HepG2 (cell line): ENCODE measurements at regions not wholly inside any gene's neighbourhood (a gene's known extent, or its start where the extent isn't known, plus 50 kb on each side); places are given as distances from the start of the nearest gene placed in this dataset.

ENCODE experiments used
- ATAC-seq: fragments of 200-7000 bp; cut with Tn5 transposase; 3 replicates; pipeline ENCODE4 v1.9.1; 2020; ENCODE audit warnings: mild to moderate bottlenecking, moderate library complexity
- BruUV-seq: library from RNA; stranded (reverse); fragments of 400-500 nt; replicated peaks from 2 replicates; lab custom pipeline; 2021; lab: Mats Ljungman, UMichigan
- CTCF ChIA-PET: fragments of 300-600 bp; formaldehyde crosslinking; extraction: SDS; loops from one replicate; lab custom pipeline; 2021; ENCODE audit warnings: low total read pairs, inconsistent platforms, low intra/inter-chr PET ratio; lab: Yijun Ruan, JAX
- POLR2A ChIA-PET: fragments of 350-600 bp; sonication (Branson Sonifier 250); formaldehyde crosslinking; loops from one replicate; lab custom pipeline; 2020; ENCODE audit warnings: antibody characterized with exemption, inconsistent platforms; lab: Yijun Ruan, JAX
- DNase-seq: peaks from one replicate; pipeline ENCODE4 v3.0.0-alpha.2; 2015; ENCODE audit warnings: low spot score
- FAIRE-seq: peaks from 3 replicates; lab custom pipeline; 2011; peaks lifted over from hg19 to GRCh38; lab: Jason Lieb, UNC
- H2AFZ ChIP-seq: one replicate; pipeline ENCODE4 v1.6.1; 2011; ENCODE audit warnings: low read length, inconsistent platforms
- H3K27ac ChIP-seq: fragments of 300-600 bp; 3 replicates; pipeline ENCODE4 v1.8.0; 2011; ENCODE audit warnings: mixed run types, mild to moderate bottlenecking, mixed read lengths, low read length, inconsistent platforms; ENCODE audit not compliant: insufficient read depth; ENCODE audit errors: extremely low read length
- H3K27me3 ChIP-seq, 2 experiments: fragments of 200-600 bp in 1 of 2; 2 replicates in 1 of 2; 3 replicates in 1 of 2; pipeline versions ENCODE4 v1.6.0 to v1.8.0; 2011; ENCODE audit warnings: low read length in 2 of 2, mild to moderate bottlenecking in 2 of 2, moderate library complexity in 2 of 2, inconsistent platforms in 1 of 2; ENCODE audit not compliant: insufficient read depth in 2 of 2, control insufficient read depth in 1 of 2
- H3K36me3 ChIP-seq, 2 experiments: fragments of 200-600 bp in 1 of 2; replicated peaks in 1 of 2; 2 replicates in 1 of 2; 3 replicates in 1 of 2; pipeline versions ENCODE4 v1.5.1 to v1.8.0; 2011; ENCODE audit warnings: low read length in 2 of 2, inconsistent platforms in 1 of 2; ENCODE audit not compliant: insufficient read depth in 2 of 2, control insufficient read depth in 1 of 2
- H3K4me1 ChIP-seq: 2 replicates; pipeline ENCODE4 v1.5.1; 2012; ENCODE audit warnings: low read length, inconsistent platforms; ENCODE audit not compliant: insufficient read depth
- H3K4me2 ChIP-seq: 2 replicates; pipeline ENCODE4 v1.6.0; 2011; ENCODE audit warnings: low read depth, low read length, inconsistent platforms
- H3K4me3 ChIP-seq, 3 experiments: fragments of 200-600 bp in 1 of 3; sonication (generic), shearing (Covaris generic) in 1 of 3; replicated peaks in 1 of 3; 2 replicates each; pipeline ENCODE4 v1.5.1; 2011 to 2016; ENCODE audit warnings: low read length in 3 of 3, inconsistent platforms in 2 of 3, low read depth in 2 of 3, mild to moderate bottlenecking in 2 of 3, control low read depth in 1 of 3, mixed read lengths in 1 of 3; ENCODE audit not compliant: insufficient read depth in 1 of 3
- H3K79me2 ChIP-seq: one replicate; pipeline ENCODE4 v1.6.1; 2011; ENCODE audit warnings: low read length, inconsistent platforms; ENCODE audit not compliant: insufficient read depth
- H3K9ac ChIP-seq: 2 replicates; pipeline ENCODE4 v1.6.0; 2011; ENCODE audit warnings: mild to moderate bottlenecking, low read depth, low read length, inconsistent platforms; ENCODE audit not compliant: insufficient read depth
- H3K9me3 ChIP-seq: 2 replicates; pipeline ENCODE4 v1.5.1; 2012; ENCODE audit warnings: mild to moderate bottlenecking, low read length
- H4K20me1 ChIP-seq: 2 replicates; pipeline ENCODE4 v1.6.0; 2011; ENCODE audit warnings: inconsistent platforms, mild to moderate bottlenecking, low read length, moderate library complexity; ENCODE audit not compliant: insufficient read depth
- CENPT ChIP-seq: sonication (generic); formaldehyde crosslinking; IDR thresholded peaks from 2 replicates; pipeline ENCODE4 v1.8.0; 2022; ENCODE audit warnings: low read depth, mild to moderate bottlenecking, moderate library complexity, missing genetic modification reagents
- FOXO1 ChIP-seq: sonication (generic); formaldehyde crosslinking; IDR thresholded peaks from 2 replicates; pipeline ENCODE4 v1.4.0; 2020; ENCODE audit warnings: missing genetic modification reagents
- GTF2F1 ChIP-seq: fragments of 150-350 bp; IDR thresholded peaks from 2 replicates; pipeline ENCODE4 v1.6.1; 2014; ENCODE audit warnings: low read length
- MAZ ChIP-seq, 2 experiments: sonication (generic) in 1 of 2; formaldehyde crosslinking in 1 of 2; IDR thresholded peaks; 2 replicates each; pipeline versions ENCODE4 v1.5.0 to v1.6.1; 2012 to 2020; ENCODE audit warnings: low read depth in 2 of 2, mild to moderate bottlenecking in 2 of 2, borderline replicate concordance in 1 of 2, improper control_type of control experiment in 1 of 2, low read length in 1 of 2, missing genetic modification reagents in 1 of 2, moderate library complexity in 1 of 2
- MXI1 ChIP-seq: IDR thresholded peaks from 3 replicates; pipeline ENCODE4 v1.6.1; 2012; ENCODE audit warnings: low read depth, low read length, inconsistent platforms, borderline replicate concordance
- POGZ ChIP-seq: sonication (generic); formaldehyde crosslinking; IDR thresholded peaks from 2 replicates; pipeline ENCODE4 v1.4.0; 2020; ENCODE audit warnings: mild to moderate bottlenecking, missing genetic modification reagents
- SRY ChIP-seq: sonication (generic); formaldehyde crosslinking; IDR thresholded peaks from 2 replicates; pipeline ENCODE4 v1.8.0; 2022; ENCODE audit warnings: mild to moderate bottlenecking, missing genetic modification reagents
- ZBTB21 ChIP-seq: sonication (generic); formaldehyde crosslinking; IDR thresholded peaks from 2 replicates; pipeline ENCODE4 v1.4.0; 2020; ENCODE audit warnings: missing genetic modification reagents
- ZNF143 ChIP-seq: sonication (generic); formaldehyde crosslinking; IDR thresholded peaks from 2 replicates; pipeline ENCODE4 v1.4.0; 2020; ENCODE audit warnings: missing genetic modification reagents
- ZNF235 ChIP-seq: sonication (generic); formaldehyde crosslinking; IDR thresholded peaks from 2 replicates; pipeline ENCODE4 v1.8.1; 2023; ENCODE audit warnings: mild to moderate bottlenecking, missing genetic modification reagents, borderline replicate concordance
- ZNF34 ChIP-seq: sonication (generic); formaldehyde crosslinking; IDR thresholded peaks from 2 replicates; pipeline ENCODE4 v1.4.0; 2020; ENCODE audit warnings: mild to moderate bottlenecking, missing genetic modification reagents, borderline replicate concordance
- ZNF446 ChIP-seq: sonication (generic); formaldehyde crosslinking; IDR thresholded peaks from 2 replicates; pipeline ENCODE4 v1.5.0; 2020; ENCODE audit warnings: mild to moderate bottlenecking, missing genetic modification reagents
- ZNF496 ChIP-seq: sonication (generic); formaldehyde crosslinking; IDR thresholded peaks from 2 replicates; pipeline ENCODE4 v1.8.1; 2023; ENCODE audit warnings: mild to moderate bottlenecking, moderate library complexity, missing genetic modification reagents; ENCODE audit not compliant: insufficient replicate concordance
- ZNF883 ChIP-seq: sonication (generic); formaldehyde crosslinking; IDR thresholded peaks from 2 replicates; pipeline ENCODE4 v1.5.1; 2020; ENCODE audit warnings: mild to moderate bottlenecking, missing genetic modification reagents; ENCODE audit errors: not compliant biosample characterization
- ZSCAN12 ChIP-seq: sonication (generic); formaldehyde crosslinking; IDR thresholded peaks from 2 replicates; pipeline ENCODE4 v1.9.0; 2021; ENCODE audit warnings: mild to moderate bottlenecking, missing genetic modification reagents
- ZSCAN9 ChIP-seq: IDR thresholded peaks from 2 replicates; pipeline ENCODE4 v1.6.1; 2016; ENCODE audit warnings: borderline replicate concordance
- in situ Hi-C: cut with HindIII; loops from 2 replicates; pipeline ENCODE4 v1.10.0; 2017; ENCODE audit warnings: low pct_unique_long_range_greater_than_20kb; ENCODE audit not compliant: extremely low pct_ligation_motif_present
- intact Hi-C: fragments of 100-400 bp; cut with micrococcal nuclease; formaldehyde crosslinking; loops from one replicate; pipeline ENCODE4 v1.10.0; 2022; ENCODE audit not compliant: unreplicated experiment
- TF ChIP-seq, protein P1 (sequence below): fragments of 450-650 bp; IDR thresholded peaks from 2 replicates; pipeline ENCODE4 v1.6.1; 2016

DNA sequence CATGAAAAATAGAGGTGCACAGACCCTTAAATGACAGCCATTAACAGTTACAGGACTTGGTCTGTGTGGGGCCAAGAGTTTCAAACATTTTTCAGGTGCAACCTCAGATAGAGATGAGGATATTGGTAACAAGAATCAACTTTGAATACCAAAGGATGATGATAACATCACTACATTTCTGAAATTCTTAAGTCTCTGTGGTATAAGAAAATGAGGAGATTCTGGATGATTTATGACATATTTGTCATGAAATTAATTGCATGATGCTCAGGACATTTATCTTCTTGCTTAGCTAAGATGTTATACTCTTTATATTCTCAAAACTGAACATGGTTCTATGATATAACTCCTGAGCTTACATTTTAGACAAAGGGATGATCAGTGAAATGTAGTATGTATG is 471.8 kb upstream of the CWC22 start:
- no peak overlapping the region for H3K27ac ChIP-seq
- ChIA-PET POLR2A (no interaction called here), CTCF (no interaction called here)
- no peak overlapping the region for H3K9ac ChIP-seq
- in situ Hi-C loops (no loop called here), intact Hi-C loops (no loop called here)
- peaks cover 3% of the 10 kb centered on the region; the same call in 1 of the 2 replicates for H3K9me3 ChIP-seq
- H3K79me2 ChIP-seq = no peaks in the 10 kb centered on the region
- FAIRE-seq = no peak
- no peaks in the 10 kb centered on the region for H3K4me1 ChIP-seq
- no TSS peak for BruUV-seq
- TF ChIP-seq MAZ (IDR thresholded peaks at IDR 0.05; ENCODE audit: borderline replicate concordance, low read depth, low read length) (no peak), MAZ (CRISPR knock-in tag; IDR thresholded peaks at IDR 0.05; ENCODE audit: low read depth) (no peak), ZNF235 (CRISPR knock-in tag) (no peak), MXI1 (no peak), ZSCAN12 (CRISPR knock-in tag) (no peak), ZNF883 (no peak), POGZ (no peak), ZNF446 (no peak), GTF2F1 (no peak), ZNF143 (CRISPR knock-in tag) (no peak), ZNF34 (CRISPR knock-in tag) (no peak)
- no peak overlapping the region for H3K4me3 ChIP-seq
- no peaks in the 10 kb centered on the region for H4K20me1 ChIP-seq
- no peaks in the 10 kb centered on the region for H3K36me3 ChIP-seq
- no peak overlapping the region for H2AFZ ChIP-seq
- H3K4me2 ChIP-seq = no peak overlapping the region
- no peak for ATAC-seq
- DNase-seq = no peak
- no peaks in the 10 kb centered on the region for H3K27me3 ChIP-seq

GRCh38 chr2:180474716-180475115 is 467.6 kb upstream of the CWC22 start:
- Histone ChIP-seq H3K4me2 (no peak overlapping the region), H3K4me3 (no peak overlapping the region), H3K27ac (no peak overlapping the region), H4K20me1 (no peaks in the 10 kb centered on the region), H3K4me1 (no peaks in the 10 kb centered on the region), H2AFZ (no peak overlapping the region), H3K36me3 (no peaks in the 10 kb centered on the region), H3K9ac (no peak overlapping the region), H3K9me3 (peaks cover 3% of the 10 kb centered on the region; the same call in 1 of the 2 replicates), H3K79me2 (no peaks in the 10 kb centered on the region), H3K27me3 (no peaks in the 10 kb centered on the region)
- ChIA-PET CTCF (no interaction called here), POLR2A (no interaction called here)
- BruUV-seq = no TSS peak
- FAIRE-seq (no peak), ATAC-seq (no peak), DNase-seq (no peak)
- in situ Hi-C loops (no loop called here), intact Hi-C loops (no loop called here)
- TF ChIP-seq ZNF496 = no peak
- TF ChIP-seq, protein P1, sequence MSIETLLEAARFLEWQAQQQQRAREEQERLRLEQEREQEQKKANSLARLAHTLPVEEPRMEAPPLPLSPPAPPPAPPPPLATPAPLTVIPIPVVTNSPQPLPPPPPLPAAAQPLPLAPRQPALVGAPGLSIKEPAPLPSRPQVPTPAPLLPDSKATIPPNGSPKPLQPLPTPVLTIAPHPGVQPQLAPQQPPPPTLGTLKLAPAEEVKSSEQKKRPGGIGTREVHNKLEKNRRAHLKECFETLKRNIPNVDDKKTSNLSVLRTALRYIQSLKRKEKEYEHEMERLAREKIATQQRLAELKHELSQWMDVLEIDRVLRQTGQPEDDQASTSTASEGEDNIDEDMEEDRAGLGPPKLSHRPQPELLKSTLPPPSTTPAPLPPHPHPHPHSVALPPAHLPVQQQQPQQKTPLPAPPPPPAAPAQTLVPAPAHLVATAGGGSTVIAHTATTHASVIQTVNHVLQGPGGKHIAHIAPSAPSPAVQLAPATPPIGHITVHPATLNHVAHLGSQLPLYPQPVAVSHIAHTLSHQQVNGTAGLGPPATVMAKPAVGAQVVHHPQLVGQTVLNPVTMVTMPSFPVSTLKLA = no peak
- no peak for TF ChIP-seq ZSCAN9
- TF ChIP-seq SRY (CRISPR knock-in tag) = no peak
- no peak for TF ChIP-seq ZNF34 (CRISPR knock-in tag)
- no peak for TF ChIP-seq FOXO1 (CRISPR knock-in tag)
- TF ChIP-seq ZBTB21 (CRISPR knock-in tag) = no peak
- no peak for TF ChIP-seq CENPT (CRISPR knock-in tag)
